ENCODE measurements at regions not wholly inside any gene's neighbourhood (a gene's known extent, or its start where the extent isn't known, plus 50 kb on each side); places are given as distances from the start of the nearest gene placed in this dataset.
"Not testable (repeated sequence)": the region's sequence is repeated elsewhere in the genome, so short reads cannot be mapped to it uniquely, and the experiment has no call there.

GRCh38 chr2:195569255-195569654 is 87.8 kb upstream of the SLC39A10 start:
- no peak for DNase-seq

GRCh38 chr2:195564625-195565135 is 92.3 kb upstream of the SLC39A10 start:
- peak in 1 of 5 donors; percentile 36 for DNase-seq

- DNase-seq: peak in 1 of 5 donors; percentile 90
Measured at GRCh38 chr2:195563857-195564512, 93.0 kb upstream of the SLC39A10 start.

DNA sequence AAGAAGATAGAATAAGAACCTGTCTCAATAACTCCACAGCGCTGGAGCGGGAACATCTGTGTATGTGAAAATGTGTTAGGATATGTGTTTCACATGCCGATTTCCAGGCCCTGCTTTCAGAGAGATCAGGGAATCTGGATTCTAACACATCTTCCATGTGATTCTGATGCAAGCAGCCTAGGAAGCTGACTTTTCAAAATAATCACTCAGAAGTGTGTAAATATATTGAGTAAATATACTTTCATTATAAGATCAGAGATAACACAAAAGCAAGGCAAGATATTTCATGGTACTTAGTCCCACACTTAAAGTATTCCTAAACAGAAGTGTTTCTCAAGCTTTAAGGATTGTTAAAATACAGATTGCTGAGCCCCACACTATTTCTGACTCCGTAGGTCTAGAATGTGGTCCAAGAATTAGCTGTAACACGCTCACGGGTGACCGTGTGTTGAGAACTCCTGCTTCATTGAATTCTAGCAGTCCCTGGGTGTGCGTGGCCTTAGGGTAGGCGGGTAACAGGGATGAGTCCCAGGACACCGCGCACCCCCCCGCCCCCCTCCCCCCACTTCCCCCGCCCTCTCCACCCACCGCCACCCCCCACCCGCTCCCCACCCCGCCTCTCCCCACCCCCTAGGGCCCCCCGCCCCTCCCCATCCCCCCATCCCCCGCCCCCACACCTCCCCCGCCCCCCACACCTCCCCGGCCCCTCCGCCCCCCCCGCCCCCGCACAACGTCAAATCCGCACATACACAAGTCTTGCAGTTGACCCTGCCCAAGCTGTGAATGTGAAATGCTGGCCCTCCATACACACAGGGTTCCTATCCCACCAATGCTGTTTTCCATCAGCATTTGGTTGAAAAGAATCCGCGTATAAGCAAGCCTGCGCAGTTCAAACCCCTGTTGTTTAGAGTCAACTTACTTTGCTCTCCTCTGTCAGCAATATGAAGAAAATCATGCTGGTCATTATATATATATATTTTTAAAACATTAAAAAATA is 94.2 kb upstream of the SLC39A10 start:
- peak in 1 of 5 donors; percentile 74 for DNase-seq

DNA sequence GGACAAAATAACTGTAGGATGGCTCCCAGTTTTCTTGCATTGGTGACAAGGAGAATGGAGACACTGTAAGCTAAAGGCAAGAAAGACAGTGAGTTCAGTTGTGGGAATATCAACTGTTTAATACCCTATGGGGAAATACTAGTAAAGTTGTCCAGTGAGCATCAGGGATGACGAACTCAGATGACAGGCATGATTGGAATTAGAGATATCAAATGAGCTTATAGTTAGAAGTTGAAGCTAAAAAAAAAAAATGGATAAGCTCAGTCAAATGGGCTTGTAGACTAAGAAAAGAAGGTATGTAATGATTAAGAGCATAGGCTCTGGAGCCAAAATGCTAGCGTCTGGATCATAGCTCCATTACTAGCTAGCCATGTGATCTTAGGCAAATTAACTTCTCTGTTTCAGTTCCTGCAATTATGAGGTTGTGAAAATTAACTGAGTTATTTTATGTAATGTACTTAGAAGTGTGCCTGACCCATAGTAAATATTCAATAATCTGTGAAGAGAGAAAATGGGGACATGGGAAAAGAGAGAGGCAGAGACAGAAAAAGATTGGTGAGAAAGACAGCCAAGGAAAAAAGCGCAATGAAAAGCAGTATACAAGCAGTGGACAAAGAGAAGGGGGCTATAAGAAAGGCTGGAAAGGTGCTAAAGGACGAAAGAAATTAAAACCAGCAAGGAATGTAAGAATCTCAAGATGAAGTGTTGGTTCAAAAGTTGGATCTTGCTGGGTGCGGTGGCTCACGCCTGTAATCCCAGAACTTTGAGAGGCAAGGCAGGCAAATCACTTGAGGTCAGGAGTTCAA is 95.7 kb upstream of the SLC39A10 start:
- peak in 1 of 5 donors; percentile 58 for DNase-seq

- DNase-seq: peak in 1 of 5 donors; percentile 69
Measured at GRCh38 chr2:195560209-195560895, 96.7 kb upstream of the SLC39A10 start.

DNA sequence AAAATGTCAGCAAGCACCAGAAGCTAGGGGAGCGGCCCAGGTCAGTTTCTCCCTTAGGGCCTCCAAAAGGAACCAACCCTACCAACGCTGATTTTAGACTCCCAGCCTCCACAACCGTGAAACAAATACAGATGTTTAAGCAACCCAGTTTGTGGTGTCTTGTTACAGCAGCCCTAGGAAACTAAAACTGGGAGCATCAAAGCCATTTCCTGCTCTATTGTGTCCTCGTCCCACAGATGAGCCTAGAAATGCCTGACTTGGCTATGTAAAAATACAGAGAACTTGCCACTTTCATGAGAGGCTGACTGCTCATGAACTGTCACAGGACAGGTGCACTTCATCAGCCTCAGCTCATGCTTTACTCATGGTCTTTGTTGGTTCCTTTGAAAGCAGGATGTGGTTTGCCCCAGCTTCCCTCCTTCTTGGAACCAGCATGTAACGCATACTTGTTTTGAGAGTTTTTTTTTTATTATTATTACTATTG is 97.6 kb upstream of the SLC39A10 start:
- DNase-seq: peak; percentile 38 to 99 (median 67)

GRCh38 chr2:195555971-195556370 is 101.1 kb upstream of the SLC39A10 start:
- no peak for DNase-seq

DNA sequence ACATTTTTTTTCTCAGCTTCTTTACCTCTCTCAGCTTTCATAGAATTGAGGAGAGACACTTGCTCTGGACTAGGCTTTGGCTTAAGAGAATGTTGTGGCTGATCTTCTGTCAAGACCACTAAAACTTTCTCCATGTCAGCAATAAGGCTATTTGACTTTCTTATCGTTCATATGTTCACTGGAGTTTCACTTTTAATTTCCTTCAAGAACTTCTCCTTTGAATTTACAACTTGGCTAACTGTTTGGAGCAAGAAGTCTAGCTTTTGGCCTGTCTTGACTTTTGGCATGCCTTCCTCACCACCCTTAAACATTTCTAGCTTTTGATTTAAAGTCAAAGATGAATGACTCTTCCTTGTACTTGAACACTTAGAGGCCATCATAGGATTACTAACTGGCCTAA is 104.4 kb upstream of the SLC39A10 start:
- DNase-seq: peak in 1 of 5 donors; percentile 49

DNA sequence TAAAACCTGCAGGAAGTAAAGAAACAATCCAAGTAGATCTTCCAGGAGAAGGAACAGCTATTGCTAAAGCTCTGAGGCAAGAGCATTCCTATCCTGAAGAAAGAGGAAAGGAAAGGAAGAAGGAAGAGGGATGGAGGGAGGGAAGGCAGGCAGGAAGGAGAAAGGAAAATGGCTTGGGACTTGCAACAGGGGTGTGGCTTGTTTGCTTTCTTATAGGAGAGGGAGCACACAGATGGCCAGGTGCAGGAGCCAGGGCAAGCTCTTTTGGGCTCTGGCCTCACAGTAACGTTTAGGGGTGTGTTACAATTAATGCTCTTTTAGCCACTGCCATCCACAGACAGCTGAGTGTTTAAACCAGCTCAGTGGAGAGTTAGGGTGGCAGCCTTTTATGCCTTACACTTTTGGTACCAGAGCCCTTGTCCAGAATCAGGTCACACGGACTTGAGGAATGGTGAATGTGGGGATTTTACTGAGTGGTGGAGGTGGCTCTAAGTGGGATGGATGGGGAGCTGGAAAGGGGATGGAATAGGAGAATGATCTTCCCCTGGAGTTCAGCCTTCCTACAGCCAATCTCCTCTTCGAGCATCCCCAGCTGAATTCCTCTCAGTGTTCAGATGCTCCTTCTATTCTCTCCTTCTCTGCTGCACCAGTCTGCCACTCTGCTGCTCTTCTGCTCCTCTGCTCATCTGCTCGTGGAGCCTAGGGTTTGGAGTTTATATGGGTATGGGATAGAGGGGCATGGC is 108.7 kb upstream of the SLC39A10 start:
- no peak for DNase-seq

DNA sequence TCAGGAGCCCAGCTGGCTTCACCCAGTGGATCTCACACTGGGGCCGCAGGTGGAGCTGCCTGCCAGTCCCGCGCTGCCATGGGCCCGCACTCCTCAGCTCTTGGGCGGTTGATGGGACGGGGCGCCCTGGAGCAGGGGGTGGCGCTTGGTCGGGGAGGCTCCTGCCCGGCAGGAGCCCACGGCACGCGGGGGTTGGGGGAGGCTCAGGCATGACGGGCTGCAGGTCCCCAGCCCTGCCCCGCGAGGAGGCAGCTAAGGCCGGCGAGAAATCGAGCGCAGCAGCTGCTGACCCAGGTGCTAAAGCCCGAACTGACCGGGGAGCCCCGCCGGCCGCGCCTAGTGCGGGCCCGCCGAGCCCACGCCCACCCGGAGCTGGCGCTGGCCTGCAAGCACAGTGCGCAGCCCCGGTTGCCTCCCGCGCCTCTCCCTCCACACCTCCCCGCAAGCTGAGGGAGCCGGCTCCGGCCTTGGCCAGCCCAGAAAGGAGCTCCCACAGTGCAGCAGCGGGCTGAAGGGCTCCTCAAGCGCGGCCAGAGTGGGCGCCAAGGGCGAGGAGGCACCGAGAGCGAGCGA is 109.7 kb upstream of the SLC39A10 start:
- DNase-seq: not testable (repeated sequence)

DNA sequence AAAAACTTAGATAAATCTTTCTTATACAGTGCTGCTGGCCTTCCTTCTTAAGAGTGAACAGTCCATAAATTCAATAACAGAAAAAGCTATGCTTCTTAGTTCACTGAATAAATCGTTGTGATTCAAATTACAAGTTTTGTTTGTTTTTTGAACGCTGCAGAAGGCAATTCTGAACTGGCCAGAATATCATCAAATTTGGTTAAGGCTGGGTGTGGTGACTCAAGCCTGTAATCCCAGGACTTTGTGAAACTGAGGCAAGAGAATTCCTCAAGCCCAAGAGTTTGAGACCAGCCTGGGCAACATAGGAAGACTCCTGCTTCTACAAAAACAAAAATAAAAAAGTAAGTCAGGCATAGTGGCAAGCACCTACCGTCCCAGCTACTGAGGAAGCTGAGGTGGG is 111.2 kb upstream of the SLC39A10 start:
- no peak for DNase-seq

DNA sequence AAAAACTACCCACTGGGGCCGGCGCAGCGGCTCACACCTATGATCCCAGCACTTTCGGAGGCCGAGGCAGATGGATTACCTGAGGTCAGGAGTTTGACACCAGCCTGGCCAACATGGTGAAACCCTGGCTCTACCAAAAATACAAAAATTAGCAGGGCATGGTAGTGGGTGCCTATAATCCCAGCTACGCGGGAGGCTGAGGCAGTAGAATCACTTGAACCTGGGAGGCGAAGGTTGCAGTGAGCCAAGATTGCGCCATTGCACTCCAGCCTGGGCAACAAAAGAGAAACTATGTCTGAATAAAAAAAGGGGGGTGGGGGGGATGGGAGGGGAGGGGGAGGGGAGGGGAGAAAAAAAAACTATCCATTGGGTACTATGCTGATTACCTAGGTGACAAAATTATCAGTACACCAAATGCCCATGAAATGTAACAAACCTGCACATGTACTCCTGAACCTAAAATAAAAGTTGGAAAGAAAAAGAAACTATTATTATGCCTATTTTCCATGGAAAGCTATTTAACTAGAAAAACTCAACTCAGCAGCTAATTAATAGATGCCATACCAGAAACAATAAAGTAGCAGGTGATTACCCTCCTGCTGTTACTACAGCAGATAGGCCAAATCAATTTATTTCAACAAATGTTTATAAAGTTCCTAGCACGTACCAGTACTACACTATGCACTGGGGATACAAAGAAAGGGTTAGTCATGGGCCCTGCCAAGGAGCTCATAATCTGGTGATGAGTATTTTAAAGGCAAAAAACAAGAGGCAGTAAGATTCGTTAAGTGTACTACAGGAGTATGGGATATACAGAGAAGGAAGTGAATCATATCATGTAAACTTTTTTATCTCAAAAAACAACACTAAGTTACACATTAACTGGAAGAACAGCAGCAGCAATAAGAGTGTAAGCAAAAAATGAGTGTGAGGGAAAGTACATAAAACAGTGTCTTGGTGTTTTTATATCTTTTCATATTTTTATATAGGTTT is 112.8 kb upstream of the SLC39A10 start:
- peak in 1 of 5 donors; percentile 79 for DNase-seq

DNA sequence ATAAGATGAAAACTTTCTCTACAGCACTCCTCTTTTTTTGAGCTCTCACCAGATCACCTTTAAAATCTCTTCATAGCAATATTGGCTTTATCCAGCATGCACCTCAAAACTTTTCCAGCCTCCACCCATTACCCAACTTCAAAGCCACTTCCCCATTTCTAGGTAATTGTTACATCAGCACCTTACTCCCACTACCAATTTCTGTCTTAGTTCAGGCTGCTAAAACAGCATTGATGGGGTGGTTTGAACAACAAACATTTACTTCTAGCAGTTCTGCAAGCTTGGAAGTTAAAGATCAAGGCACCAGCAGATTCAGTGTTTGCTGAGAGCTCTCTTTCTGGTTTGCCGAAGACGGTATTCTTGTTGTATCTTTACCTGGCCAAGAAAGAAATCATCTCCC is 114.0 kb upstream of the SLC39A10 start:
- peak in 1 of 5 donors; percentile 87 for DNase-seq

- DNase-seq: peak in 1 of 5 donors; percentile 49
Measured at GRCh38 chr2:195542067-195542466, 115.0 kb upstream of the SLC39A10 start.

GRCh38 chr2:195538937-195539336 is 118.1 kb upstream of the SLC39A10 start:
- peak in 1 of 5 donors; percentile 74 for DNase-seq

- DNase-seq: no peak
Measured at GRCh38 chr2:195537811-195538210, 119.2 kb upstream of the SLC39A10 start.

- no peak for DNase-seq
Measured at GRCh38 chr2:195536906-195537305, 120.1 kb upstream of the SLC39A10 start.

GRCh38 chr2:195535911-195536522 is 121.0 kb upstream of the SLC39A10 start:
- DNase-seq: peak; percentile 30 to 96 (median 47)
